H1 (cell line): ENCODE measurements at regions not wholly inside any gene's neighbourhood (a gene's known extent, or its start where the extent isn't known, plus 50 kb on each side); places are given as distances from the start of the nearest gene placed in this dataset.

ENCODE experiments used
- CREB1 ChIP-seq: IDR thresholded peaks from 2 replicates; pipeline ENCODE4 v1.6.1; 2012; ENCODE audit warnings: inconsistent platforms

- no peak for TF ChIP-seq CREB1
Measured at GRCh38 chr9:108707120-108707519, 148.7 kb downstream of the ACTL7B start (continued).
